ENCODE measurements at regions not wholly inside any gene's neighbourhood (a gene's known extent, or its start where the extent isn't known, plus 50 kb on each side); places are given as distances from the start of the nearest gene placed in this dataset.

- no TSS peak for BruUV-seq (replicated peaks)
- in situ Hi-C loops (cut with MboI): no loop called here
Measured at GRCh38 chr13:40074338-40074737, 418.9 kb downstream of the COG6 start.

More at GRCh38 chr13:40074338-40074737, 418.9 kb downstream of the COG6 start:
- no peak overlapping the region for H2AFZ ChIP-seq (ENCODE audit: control insufficient read depth, low read depth, low read length)
- H3K27me3 ChIP-seq (replicated peaks in 1 of 2; ENCODE audit: control insufficient read depth in 2 of 2, insufficient read depth in 2 of 2, low read length in 1 of 2): peaks cover 2 to 10% of the 10 kb centered on the region in 2 experiments; a peak in 2 of 4 replicates
- ATAC-seq (no peak), FAIRE-seq (no peak), DNase-seq (ENCODE audit: low read depth, low spot score) (no peak)
- TF ChIP-seq, protein P1, sequence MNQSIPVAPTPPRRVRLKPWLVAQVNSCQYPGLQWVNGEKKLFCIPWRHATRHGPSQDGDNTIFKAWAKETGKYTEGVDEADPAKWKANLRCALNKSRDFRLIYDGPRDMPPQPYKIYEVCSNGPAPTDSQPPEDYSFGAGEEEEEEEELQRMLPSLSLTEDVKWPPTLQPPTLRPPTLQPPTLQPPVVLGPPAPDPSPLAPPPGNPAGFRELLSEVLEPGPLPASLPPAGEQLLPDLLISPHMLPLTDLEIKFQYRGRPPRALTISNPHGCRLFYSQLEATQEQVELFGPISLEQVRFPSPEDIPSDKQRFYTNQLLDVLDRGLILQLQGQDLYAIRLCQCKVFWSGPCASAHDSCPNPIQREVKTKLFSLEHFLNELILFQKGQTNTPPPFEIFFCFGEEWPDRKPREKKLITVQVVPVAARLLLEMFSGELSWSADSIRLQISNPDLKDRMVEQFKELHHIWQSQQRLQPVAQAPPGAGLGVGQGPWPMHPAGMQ (IDR thresholded peaks at IDR 0.05; ENCODE audit: borderline replicate concordance): no peak
- TF ChIP-seq REST (IDR thresholded peaks at IDR 0.05; ENCODE audit: low read depth, low read length): no peak
- TF ChIP-seq CHD4 (IDR thresholded peaks at IDR 0.05): no peak
- TF ChIP-seq PAX5 (IDR thresholded peaks at IDR 0.05; ENCODE audit: borderline replicate concordance, low read depth, low read length): no peak
- TF ChIP-seq, protein P2, sequence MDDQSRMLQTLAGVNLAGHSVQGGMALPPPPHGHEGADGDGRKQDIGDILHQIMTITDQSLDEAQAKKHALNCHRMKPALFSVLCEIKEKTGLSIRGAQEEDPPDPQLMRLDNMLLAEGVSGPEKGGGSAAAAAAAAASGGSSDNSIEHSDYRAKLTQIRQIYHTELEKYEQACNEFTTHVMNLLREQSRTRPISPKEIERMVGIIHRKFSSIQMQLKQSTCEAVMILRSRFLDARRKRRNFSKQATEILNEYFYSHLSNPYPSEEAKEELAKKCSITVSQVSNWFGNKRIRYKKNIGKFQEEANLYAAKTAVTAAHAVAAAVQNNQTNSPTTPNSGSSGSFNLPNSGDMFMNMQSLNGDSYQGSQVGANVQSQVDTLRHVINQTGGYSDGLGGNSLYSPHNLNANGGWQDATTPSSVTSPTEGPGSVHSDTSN (IDR thresholded peaks at IDR 0.05; ENCODE audit: insufficient replicate concordance, low read depth, low read length): no peak
- no peak for TF ChIP-seq STAT3 (IDR thresholded peaks at IDR 0.05; ENCODE audit: low read depth, low read length)
- TF ChIP-seq CBFB (IDR thresholded peaks at IDR 0.05; ENCODE audit: low read depth): no peak
- TF ChIP-seq, protein P3, sequence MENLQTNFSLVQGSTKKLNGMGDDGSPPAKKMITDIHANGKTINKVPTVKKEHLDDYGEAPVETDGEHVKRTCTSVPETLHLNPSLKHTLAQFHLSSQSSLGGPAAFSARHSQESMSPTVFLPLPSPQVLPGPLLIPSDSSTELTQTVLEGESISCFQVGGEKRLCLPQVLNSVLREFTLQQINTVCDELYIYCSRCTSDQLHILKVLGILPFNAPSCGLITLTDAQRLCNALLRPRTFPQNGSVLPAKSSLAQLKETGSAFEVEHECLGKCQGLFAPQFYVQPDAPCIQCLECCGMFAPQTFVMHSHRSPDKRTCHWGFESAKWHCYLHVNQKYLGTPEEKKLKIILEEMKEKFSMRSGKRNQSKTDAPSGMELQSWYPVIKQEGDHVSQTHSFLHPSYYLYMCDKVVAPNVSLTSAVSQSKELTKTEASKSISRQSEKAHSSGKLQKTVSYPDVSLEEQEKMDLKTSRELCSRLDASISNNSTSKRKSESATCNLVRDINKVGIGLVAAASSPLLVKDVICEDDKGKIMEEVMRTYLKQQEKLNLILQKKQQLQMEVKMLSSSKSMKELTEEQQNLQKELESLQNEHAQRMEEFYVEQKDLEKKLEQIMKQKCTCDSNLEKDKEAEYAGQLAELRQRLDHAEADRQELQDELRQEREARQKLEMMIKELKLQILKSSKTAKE (IDR thresholded peaks at IDR 0.05; ENCODE audit: low read depth, poor library complexity, severe bottlenecking): no peak
- no peak for TF ChIP-seq ZNF24 (IDR thresholded peaks at IDR 0.05)
- no peak for TF ChIP-seq FOXM1 (IDR thresholded peaks at IDR 0.05; ENCODE audit: low read depth, low read length)
- TF ChIP-seq MYC (IDR thresholded peaks at IDR 0.05; ENCODE audit: insufficient read depth, insufficient read length, insufficient replicate concordance, low read length, severe bottlenecking): no peak
- no peak for TF ChIP-seq TCF12 (IDR thresholded peaks at IDR 0.05; ENCODE audit: low read depth, low read length)
- H3K4me1 ChIP-seq (ENCODE audit: control insufficient read depth, insufficient read depth, low read length): no peaks in the 10 kb centered on the region
- H3K36me3 ChIP-seq (ENCODE audit: control insufficient read depth in 2 of 2, insufficient read depth in 2 of 2, low read length in 1 of 2): no peaks in the 10 kb centered on the region
- H3K4me2 ChIP-seq (ENCODE audit: control insufficient read depth, insufficient read depth): no peak overlapping the region
- intact Hi-C loops (cut with micrococcal nuclease; ENCODE audit: unreplicated experiment): no loop called here
- H3K9ac ChIP-seq (ENCODE audit: control insufficient read depth, insufficient read depth, low read length): no peak overlapping the region
- ChIA-PET CTCF (interaction anchor here (1.9 kb wide), 1 partner anchor 703 kb away, joined by 7 read pairs; no protein-coding TSS in a partner anchor), POLR2A (no interaction called here), SMC1A (ENCODE audit: uncharacterized antibody, unreplicated experiment) (interaction anchor here (0.7 to 1.5 kb wide), 3 partner anchors 9 to 605 kb away, joined by 3 to 5 read pairs (median 4); no protein-coding TSS in a partner anchor), RAD21 (ENCODE audit: unreplicated experiment) (no interaction called here)
- H3K9me3 ChIP-seq (replicated peaks; ENCODE audit: control insufficient read depth, insufficient read depth, low read length): no peaks in the 10 kb centered on the region
- H4K20me1 ChIP-seq (ENCODE audit: control insufficient read depth, insufficient read depth): no peaks in the 10 kb centered on the region
- no peak overlapping the region for H3K27ac ChIP-seq (ENCODE audit: control insufficient read depth, insufficient read depth)
- WGBS (ENCODE audit: insufficient coverage, insufficient replicate concordance, low lambda C conversion rate, missing lambda C conversion rate): 69% methylated on average over 3 of the region's 3 CpGs
- no peak overlapping the region for H3K4me3 ChIP-seq
- H3K79me2 ChIP-seq (ENCODE audit: control insufficient read depth, insufficient read depth, low read length): no peaks in the 10 kb centered on the region
